HCT116 (cell line): ENCODE measurements at regions not wholly inside any gene's neighbourhood (a gene's known extent, or its start where the extent isn't known, plus 50 kb on each side); places are given as distances from the start of the nearest gene placed in this dataset.

ENCODE experiments used
- ATAC-seq: fragments of 200-7000 bp; cut with Tn5 transposase; 2 replicates; pipeline ENCODE4 v1.9.1; 2020; ENCODE audit warnings: mild to moderate bottlenecking, moderate library complexity
- BruUV-seq: library from RNA; stranded (reverse); fragments of 400-500 nt; replicated peaks from 2 replicates; lab custom pipeline; 2021; lab: Mats Ljungman, UMichigan
- CTCF ChIA-PET: fragments of 300-600 bp; sonication (Branson Sonifier 250); formaldehyde crosslinking; loops from one replicate; lab custom pipeline; 2021; ENCODE audit warnings: antibody characterized with exemption; lab: Charles Lee
- POLR2A ChIA-PET: fragments of 300-600, 350-600 bp; sonication (Branson Sonifier 250); formaldehyde crosslinking; loops from one replicate; lab custom pipeline; 2021; ENCODE audit warnings: antibody characterized with exemption; lab: Charles Lee
- RAD21 ChIA-PET, 2 experiments: fragments of 300-600 bp; sonication (Branson Sonifier 250); formaldehyde crosslinking; loops; one replicate each; lab custom pipeline; 2023; ENCODE audit warnings: low total read pairs in 2 of 2; ENCODE audit not compliant: uncharacterized antibody in 2 of 2, unreplicated experiment in 2 of 2, low non-redundant PET in 1 of 2; lab: Charles Lee
- DNase-seq: peaks from one replicate; pipeline ENCODE4 v3.0.0-alpha.2; 2010; ENCODE audit warnings: low read depth, low spot score
- H2AFZ ChIP-seq: fragments of 200-600 bp; shearing (Covaris generic), sonication (generic); 2 replicates; pipeline ENCODE4 v1.6.1; 2017; ENCODE audit warnings: low read depth, mixed run types, mixed read lengths, antibody characterized with exemption, low read length; ENCODE audit not compliant: poor library complexity, severe bottlenecking
- H3K27ac ChIP-seq: 2 replicates; pipeline ENCODE4 v1.5.1; 2012; ENCODE audit warnings: low read depth, low read length
- H3K27me3 ChIP-seq: fragments of 200-600 bp; sonication (generic); 2 replicates; pipeline ENCODE4 v1.6.1; 2016; ENCODE audit warnings: mixed run types, low read length, mixed read lengths; ENCODE audit not compliant: insufficient read depth
- H3K36me3 ChIP-seq, 2 experiments: fragments of 200-500 bp in 1 of 2; fragments of 200-600 bp in 1 of 2; sonication (Bioruptor generic) in 1 of 2; sonication (generic) in 1 of 2; 2 replicates each; pipeline versions ENCODE4 v1.5.1 to v1.6.1; 2014 to 2016; ENCODE audit warnings: low read length in 2 of 2, inconsistent platforms in 1 of 2, mixed read lengths in 1 of 2, mixed run types in 1 of 2; ENCODE audit not compliant: insufficient read depth in 2 of 2, control insufficient read depth in 1 of 2
- H3K4me1 ChIP-seq, 2 experiments: fragments of 200-600 bp in 1 of 2; sonication (generic) in 1 of 2; 2 replicates each; pipeline versions ENCODE4 v1.5.1 to v1.6.1; 2012 to 2017; ENCODE audit warnings: low read length in 2 of 2, inconsistent platforms in 1 of 2, mild to moderate bottlenecking in 1 of 2, mixed read lengths in 1 of 2, mixed run types in 1 of 2, moderate library complexity in 1 of 2; ENCODE audit not compliant: insufficient read depth in 2 of 2, control insufficient read depth in 1 of 2
- H3K4me2 ChIP-seq: fragments of 200-600 bp; sonication (generic); 2 replicates; pipeline ENCODE4 v1.6.1; 2017; ENCODE audit warnings: mixed run types, low read length, mixed read lengths
- H3K4me3 ChIP-seq, 2 experiments: fragments of 200-600 bp in 1 of 2; sonication (generic) in 1 of 2; replicated peaks in 1 of 2; 2 replicates each; pipeline ENCODE4 v1.5.1; 2011 to 2016; ENCODE audit warnings: low read length in 2 of 2, control low read depth in 1 of 2, low read depth in 1 of 2, mild to moderate bottlenecking in 1 of 2, mixed read lengths in 1 of 2, mixed run types in 1 of 2
- H3K79me2 ChIP-seq: fragments of 200-600 bp; sonication (generic); 2 replicates; pipeline ENCODE4 v1.6.1; 2017; ENCODE audit warnings: mild to moderate bottlenecking, mixed run types, low read length, moderate library complexity, mixed read lengths; ENCODE audit not compliant: insufficient read depth
- H3K9ac ChIP-seq: fragments of 200-600 bp; sonication (generic); 2 replicates; pipeline ENCODE4 v1.6.1; 2016; ENCODE audit warnings: low read length, mixed read lengths
- H3K9me2 ChIP-seq: fragments of 200-600 bp; sonication (generic), shearing (Covaris generic); 2 replicates; pipeline ENCODE4 v1.6.1; 2017; ENCODE audit warnings: mixed run types, mild to moderate bottlenecking, moderate library complexity; ENCODE audit not compliant: insufficient read depth
- H3K9me3 ChIP-seq, 2 experiments: fragments of 200-500 bp in 1 of 2; fragments of 200-600 bp in 1 of 2; sonication (Bioruptor generic) in 1 of 2; sonication (generic) in 1 of 2; 2 replicates each; pipeline ENCODE4 v1.6.1; 2014 to 2017; ENCODE audit warnings: low read length in 2 of 2, mixed read lengths in 2 of 2, inconsistent platforms in 1 of 2, low read depth in 1 of 2, mild to moderate bottlenecking in 1 of 2, mixed run types in 1 of 2, moderate library complexity in 1 of 2; ENCODE audit not compliant: control insufficient read depth in 1 of 2, insufficient read depth in 1 of 2
- H4K20me1 ChIP-seq: fragments of 200-600 bp; sonication (generic), shearing (Covaris generic); 2 replicates; pipeline ENCODE4 v1.6.1; 2017; ENCODE audit warnings: mixed run types, mild to moderate bottlenecking, moderate library complexity; ENCODE audit not compliant: insufficient read depth
- CEBPB ChIP-seq: IDR thresholded peaks from 2 replicates; pipeline ENCODE4 v1.6.1; 2012; ENCODE audit warnings: low read depth
- EGR1 ChIP-seq: IDR thresholded peaks from 2 replicates; pipeline ENCODE4 v1.6.1; 2012; ENCODE audit warnings: low read depth
- ELF1 ChIP-seq: IDR thresholded peaks from 2 replicates; pipeline ENCODE4 v1.6.1; 2012; ENCODE audit warnings: low read depth, borderline replicate concordance
- EZH2 ChIP-seq: fragments of 200-600 bp; sonication (generic); IDR thresholded peaks from 2 replicates; pipeline ENCODE4 v1.6.1; 2017; ENCODE audit warnings: antibody characterized with exemption, mixed run types
- FOSL1 ChIP-seq: IDR thresholded peaks from 2 replicates; pipeline ENCODE4 v1.6.1; 2012; ENCODE audit warnings: low read depth
- JUND ChIP-seq: IDR thresholded peaks from 2 replicates; pipeline ENCODE4 v1.6.1; 2012
- POLR2AphosphoS5 ChIP-seq: IDR thresholded peaks from 2 replicates; pipeline ENCODE4 v1.6.1; 2011; ENCODE audit warnings: mild to moderate bottlenecking, low read depth, low read length, moderate library complexity
- RAD21 ChIP-seq: IDR thresholded peaks from 2 replicates; pipeline ENCODE4 v1.6.1; 2012; ENCODE audit warnings: low read depth, mild to moderate bottlenecking
- SP1 ChIP-seq: IDR thresholded peaks from 2 replicates; pipeline ENCODE4 v1.6.1; 2012; ENCODE audit warnings: low read depth
- SRF ChIP-seq: IDR thresholded peaks from 2 replicates; pipeline ENCODE4 v1.6.1; 2012; ENCODE audit warnings: low read depth
- TCF7L2 ChIP-seq: IDR thresholded peaks from 2 replicates; pipeline ENCODE4 v1.7.0; 2011; ENCODE audit warnings: borderline replicate concordance, inconsistent platforms; ENCODE audit not compliant: insufficient read depth, insufficient read length; ENCODE audit errors: extremely low read depth
- YY1 ChIP-seq: IDR thresholded peaks from 2 replicates; pipeline ENCODE4 v1.6.1; 2011; ENCODE audit warnings: low read length, low read depth, moderate library complexity, mild to moderate bottlenecking; ENCODE audit not compliant: insufficient replicate concordance; ENCODE audit errors: extremely low read depth
- ZNF274 ChIP-seq: fragments of 200-500 bp; sonication (Bioruptor generic); IDR thresholded peaks from 2 replicates; pipeline ENCODE4 v1.6.1; 2014; ENCODE audit warnings: mild to moderate bottlenecking, low read depth, low read length, inconsistent platforms
- intact Hi-C: fragments of 100-400 bp; cut with micrococcal nuclease; formaldehyde crosslinking; loops from 2 replicates; pipeline ENCODE4 v1.10.0; 2022
- TF ChIP-seq, protein P1 (sequence below): IDR thresholded peaks from 2 replicates; pipeline ENCODE4 v1.6.1; 2012
- TF ChIP-seq, protein P2 (sequence below): IDR thresholded peaks from 2 replicates; pipeline ENCODE4 v1.6.1; 2011; ENCODE audit warnings: mild to moderate bottlenecking, low read length, moderate library complexity; ENCODE audit not compliant: insufficient replicate concordance; ENCODE audit errors: extremely low read depth

DNA sequence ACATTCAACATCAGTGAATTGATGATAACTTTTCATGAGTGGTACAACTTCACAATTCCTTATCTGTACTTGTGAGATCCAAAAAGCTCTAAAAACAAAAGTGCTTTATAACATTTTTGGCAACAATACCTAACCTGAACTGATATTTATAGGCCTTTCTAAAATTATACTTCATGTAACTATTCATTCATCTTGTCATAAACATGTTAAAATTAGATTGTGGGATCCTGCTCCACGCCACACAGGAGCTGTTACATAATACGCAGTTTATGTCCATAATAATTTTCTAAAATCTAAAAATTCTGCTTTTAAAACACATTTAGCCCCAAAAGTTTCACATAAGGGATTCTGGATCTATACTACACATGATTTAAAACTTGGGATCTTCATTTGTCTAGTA, 908.5 kb upstream of the CHAC2 start:
- POLR2A ChIA-PET, result no interaction called here
- BruUV-seq, result no TSS peak

DNA sequence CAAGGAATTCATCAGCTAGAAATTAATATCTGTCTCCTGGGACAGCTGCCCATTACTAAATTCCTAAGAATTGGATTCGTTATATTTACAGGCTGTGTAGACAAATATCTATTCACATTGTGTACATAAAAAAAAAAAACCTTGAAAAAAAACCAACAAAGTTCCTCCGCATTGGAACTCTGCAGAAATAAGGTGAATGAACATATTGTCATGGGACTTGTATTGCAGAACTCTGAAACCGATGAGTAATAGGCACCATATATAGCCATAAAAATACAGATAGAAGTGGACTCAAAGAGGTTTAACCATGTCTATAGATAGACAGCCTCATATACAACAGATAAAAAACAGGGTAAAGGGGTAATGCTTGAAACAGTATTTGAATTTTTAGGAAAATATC, 909.9 kb upstream of the CHAC2 start:
- Histone ChIP-seq H3K4me3 (no peak overlapping the region), H2AFZ (no peak overlapping the region), H4K20me1 (no peaks in the 10 kb centered on the region), H3K9me3 (no peaks in the 10 kb centered on the region), H3K9ac (no peak overlapping the region), H3K79me2 (no peaks in the 10 kb centered on the region), H3K36me3 (no peaks in the 10 kb centered on the region), H3K9me2 (no peaks in the 10 kb centered on the region), H3K4me1 (peaks cover 0 to 9% of the 10 kb centered on the region in 2 experiments; a peak in 2 of 4 replicates), H3K27ac (no peak overlapping the region), H3K4me2 (no peak overlapping the region), H3K27me3 (no peaks in the 10 kb centered on the region)
- CTCF ChIA-PET, result no interaction called here
- TF ChIP-seq YY1 (no peak), SP1 (no peak), FOSL1 (no peak), ELF1 (no peak), POLR2AphosphoS5 (no peak), JUND (no peak), EZH2 (no peak)
- TF ChIP-seq, protein P1, sequence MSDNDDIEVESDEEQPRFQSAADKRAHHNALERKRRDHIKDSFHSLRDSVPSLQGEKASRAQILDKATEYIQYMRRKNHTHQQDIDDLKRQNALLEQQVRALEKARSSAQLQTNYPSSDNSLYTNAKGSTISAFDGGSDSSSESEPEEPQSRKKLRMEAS, result no peak
- DNase-seq (no peak), ATAC-seq (no peak)
- intact Hi-C loops, result no loop called here
- BruUV-seq, result no TSS peak
- POLR2A ChIA-PET, result no interaction called here
- RAD21 ChIA-PET, result no interaction called here

More for the DNA sequence above, 908.5 kb upstream of the CHAC2 start:
- Histone ChIP-seq H3K27ac (no peak overlapping the region), H3K9ac (no peak overlapping the region), H4K20me1 (no peaks in the 10 kb centered on the region), H3K9me3 (no peaks in the 10 kb centered on the region), H3K4me2 (no peak overlapping the region), H2AFZ (no peak overlapping the region), H3K9me2 (no peaks in the 10 kb centered on the region), H3K79me2 (no peaks in the 10 kb centered on the region), H3K4me1 (peaks cover 0 to 21% of the 10 kb centered on the region in 2 experiments; a peak in 2 of 4 replicates), H3K36me3 (no peaks in the 10 kb centered on the region), H3K27me3 (no peaks in the 10 kb centered on the region), H3K4me3 (no peak overlapping the region)
- ChIA-PET CTCF (no interaction called here), RAD21 (no interaction called here)
- DNase-seq (no peak), ATAC-seq (no peak)
- TF ChIP-seq, protein P2, sequence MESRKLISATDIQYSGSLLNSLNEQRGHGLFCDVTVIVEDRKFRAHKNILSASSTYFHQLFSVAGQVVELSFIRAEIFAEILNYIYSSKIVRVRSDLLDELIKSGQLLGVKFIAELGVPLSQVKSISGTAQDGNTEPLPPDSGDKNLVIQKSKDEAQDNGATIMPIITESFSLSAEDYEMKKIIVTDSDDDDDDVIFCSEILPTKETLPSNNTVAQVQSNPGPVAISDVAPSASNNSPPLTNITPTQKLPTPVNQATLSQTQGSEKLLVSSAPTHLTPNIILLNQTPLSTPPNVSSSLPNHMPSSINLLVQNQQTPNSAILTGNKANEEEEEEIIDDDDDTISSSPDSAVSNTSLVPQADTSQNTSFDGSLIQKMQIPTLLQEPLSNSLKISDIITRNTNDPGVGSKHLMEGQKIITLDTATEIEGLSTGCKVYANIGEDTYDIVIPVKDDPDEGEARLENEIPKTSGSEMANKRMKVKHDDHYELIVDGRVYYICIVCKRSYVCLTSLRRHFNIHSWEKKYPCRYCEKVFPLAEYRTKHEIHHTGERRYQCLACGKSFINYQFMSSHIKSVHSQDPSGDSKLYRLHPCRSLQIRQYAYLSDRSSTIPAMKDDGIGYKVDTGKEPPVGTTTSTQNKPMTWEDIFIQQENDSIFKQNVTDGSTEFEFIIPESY, result no peak
- TF ChIP-seq FOSL1 (no peak), SP1 (no peak), RAD21 (no peak), CEBPB (no peak), ZNF274 (no peak), EGR1 (no peak), TCF7L2 (no peak), SRF (no peak), YY1 (no peak), POLR2AphosphoS5 (no peak)
- TF ChIP-seq, protein P1, result no peak
- intact Hi-C loops, result no loop called here
